ENCODE measurements at regions not wholly inside any gene's neighbourhood (a gene's known extent, or its start where the extent isn't known, plus 50 kb on each side); places are given as distances from the start of the nearest gene placed in this dataset.

- DNase-seq = no peak
Measured at GRCh38 chr5:157920828-157921170, 61.9 kb upstream of the CLINT1 start.

DNA sequence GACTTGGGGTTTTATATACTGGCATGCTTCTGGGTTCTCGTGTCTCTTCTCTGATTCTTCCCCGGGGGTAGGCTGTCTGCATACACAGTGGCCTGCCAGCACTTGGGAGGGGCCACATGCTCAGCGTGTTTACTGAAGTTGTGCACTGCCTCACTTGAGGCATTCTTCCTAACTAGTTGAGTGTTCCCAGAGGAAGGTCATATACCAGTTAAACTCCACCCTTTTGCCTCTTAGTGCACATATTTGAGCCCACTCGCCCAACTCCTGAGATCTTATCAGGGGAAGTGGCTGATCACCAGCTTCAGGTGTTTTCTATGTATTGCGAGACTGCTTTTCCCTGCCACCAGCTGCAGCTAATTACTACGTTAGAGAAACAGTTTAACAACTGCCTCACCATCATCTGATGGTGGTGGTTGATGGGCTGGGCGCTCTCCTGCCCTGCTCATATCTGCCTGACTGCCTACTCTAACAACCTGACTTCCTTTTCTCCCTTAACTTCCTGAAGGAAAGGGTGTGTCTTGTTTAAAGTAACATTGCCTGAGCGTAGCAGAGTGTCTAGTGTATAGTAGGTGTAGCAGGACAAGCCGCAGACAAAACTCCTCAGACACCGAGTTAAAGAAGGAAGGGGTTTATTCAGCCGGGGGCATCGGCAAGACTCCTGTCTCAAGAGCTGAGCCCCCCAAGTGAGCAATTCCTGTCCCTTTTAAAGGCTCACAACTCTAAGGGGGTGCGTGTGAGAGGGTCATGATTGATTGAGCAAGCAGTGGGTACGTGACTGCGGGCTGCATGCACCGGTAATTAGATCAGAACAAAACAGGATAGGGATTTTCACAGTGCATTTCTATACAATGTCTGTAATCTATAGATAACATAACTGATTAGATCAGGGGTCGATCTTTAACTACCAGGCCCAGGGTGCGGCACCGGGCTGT, 60.1 kb upstream of the CLINT1 start:
- peak; percentile 2 to 64 for DNase-seq

DNA sequence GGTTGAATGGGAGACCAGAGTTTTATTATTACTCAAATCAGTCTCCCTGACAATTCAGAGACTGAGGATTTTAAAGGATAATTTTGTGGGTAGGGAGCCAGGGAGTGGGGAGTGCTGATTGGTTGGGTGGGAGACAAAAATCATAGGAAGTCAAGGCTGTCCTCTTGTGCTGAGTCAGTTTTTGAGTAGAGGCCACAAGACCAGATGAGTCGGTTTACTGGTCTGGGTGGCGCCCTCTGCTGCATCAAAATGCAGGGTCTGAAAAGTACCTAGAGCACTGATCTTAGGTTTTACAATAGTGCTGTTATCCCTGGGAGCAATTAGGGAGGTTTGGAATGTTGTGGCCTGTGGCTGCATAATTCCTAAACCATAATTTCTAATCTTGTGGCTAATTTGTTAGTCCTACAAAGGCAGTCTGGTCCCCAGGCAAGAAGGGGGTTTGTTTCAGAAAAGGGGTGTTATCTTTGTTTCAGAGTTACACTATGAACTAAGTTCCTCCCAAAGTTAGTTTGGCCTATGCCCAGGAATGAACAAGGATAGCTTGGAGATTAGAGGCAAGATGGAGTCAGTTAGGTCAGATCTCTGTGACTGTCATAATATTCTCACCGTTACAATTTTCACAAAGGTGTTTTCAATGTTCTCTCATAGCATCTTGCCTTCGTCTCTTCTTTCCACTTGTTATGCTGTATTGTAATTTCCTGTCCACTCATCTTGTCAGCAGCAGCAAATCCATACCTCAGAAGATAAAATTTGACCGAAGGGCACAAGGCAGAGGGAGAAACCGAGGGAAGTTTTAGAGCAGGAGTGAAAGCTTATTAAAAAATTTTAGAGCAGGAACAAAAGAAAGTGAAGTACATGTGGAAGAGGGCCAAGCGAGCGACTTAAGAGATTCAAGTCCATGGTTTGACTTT, 59.2 kb upstream of the CLINT1 start:
- DNase-seq = peak; percentile 42 to 69

DNA sequence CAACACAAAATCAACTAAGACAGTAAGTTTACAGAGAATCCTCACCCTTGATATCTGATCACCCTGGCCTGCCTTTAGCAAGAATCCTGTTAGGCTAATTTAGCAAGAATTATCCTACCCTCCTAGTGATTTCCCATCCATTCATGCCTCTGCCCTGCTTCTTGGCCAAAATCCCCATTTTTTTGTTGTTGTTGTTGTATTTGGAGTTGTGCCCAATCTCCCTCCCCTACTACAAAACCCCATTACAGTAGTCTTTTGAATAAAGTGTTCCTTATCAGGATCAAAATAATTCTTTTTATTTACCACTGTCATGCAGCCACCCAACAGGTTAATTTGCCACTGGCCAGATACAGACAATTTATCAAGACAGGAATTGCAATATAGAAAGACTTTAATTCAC, 58.5 kb upstream of the CLINT1 start:
- peak; percentile 3 to 46 for DNase-seq

DNA sequence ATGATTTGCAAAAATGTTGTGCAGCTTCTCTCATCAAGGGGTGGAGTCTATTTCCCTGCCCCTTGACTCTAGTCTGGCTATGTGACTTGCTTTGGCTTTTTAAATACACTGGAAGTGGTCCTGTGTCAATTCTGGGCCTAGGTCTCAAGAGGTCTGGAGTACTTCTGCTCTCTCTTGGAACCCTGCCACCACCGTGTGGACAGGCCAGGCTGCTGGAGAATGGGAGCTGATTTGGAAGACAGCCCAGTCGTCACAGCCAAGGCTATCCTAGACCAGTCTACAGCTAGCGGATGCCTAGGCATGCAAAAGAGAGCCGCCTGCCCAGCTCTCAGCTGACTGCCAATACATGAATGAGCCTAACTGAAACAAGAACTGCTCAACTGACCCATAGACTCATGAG, 56.7 kb upstream of the CLINT1 start:
- peak; percentile 77 to 83 for DNase-seq

- peak in 1 of 2 experiments; percentile 37 for DNase-seq
Measured at GRCh38 chr5:157914151-157914788, 55.3 kb upstream of the CLINT1 start.

GRCh38 chr5:157913575-157913974, 54.6 kb upstream of the CLINT1 start:
- DNase-seq = peak; percentile 82 to 96

DNA sequence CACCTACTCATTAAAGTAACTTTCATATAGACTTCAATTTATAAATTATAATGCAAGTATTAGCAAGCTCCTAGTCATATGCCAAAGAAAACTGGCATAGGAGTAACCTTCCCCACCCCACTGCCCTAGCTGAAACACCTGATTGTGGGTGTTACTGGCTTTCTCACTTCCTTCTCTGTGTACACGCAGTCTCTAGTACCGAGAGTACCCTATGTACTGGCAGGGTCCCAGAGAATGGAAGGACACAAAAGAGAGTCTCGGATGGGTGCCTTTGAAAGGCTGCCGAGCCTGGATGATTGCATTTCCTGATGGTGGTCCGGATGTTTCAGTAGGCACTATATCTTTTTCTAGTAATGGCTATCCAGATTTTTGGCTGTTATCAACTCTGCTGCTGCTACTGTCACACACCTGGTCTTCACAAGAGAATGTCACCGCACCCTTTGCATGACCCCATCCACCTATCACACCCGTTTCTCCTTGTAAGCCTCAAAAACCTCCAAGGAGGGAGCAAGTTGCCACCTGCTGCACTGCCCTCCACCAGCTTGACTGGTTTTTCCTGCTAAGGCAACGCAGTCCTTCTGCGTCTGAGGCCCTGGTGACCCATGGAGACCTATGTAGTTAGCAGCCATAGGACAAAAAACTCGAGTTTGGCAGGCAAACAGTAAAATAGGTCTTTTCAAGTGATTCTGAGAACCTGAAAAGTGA, 53.8 kb upstream of the CLINT1 start:
- DNase-seq = peak; percentile 92 to 98

GRCh38 chr5:157911568-157911967, 52.6 kb upstream of the CLINT1 start:
- DNase-seq = no peak

Measured in NCI-H2081 (cell line).